H9 (cell line): ENCODE measurements at regions not wholly inside any gene's neighbourhood (a gene's known extent, or its start where the extent isn't known, plus 50 kb on each side); places are given as distances from the start of the nearest gene placed in this dataset.
"Not testable (repeated sequence)": the region's sequence is repeated elsewhere in the genome, so short reads cannot be mapped to it uniquely, and the experiment has no call there.

ENCODE experiments used
- DNase-seq: peaks from one replicate; pipeline ENCODE4 v3.0.0-alpha.2; 2017
- H2AFZ ChIP-seq: one replicate; pipeline ENCODE4 v1.6.1; 2013; ENCODE audit warnings: mild to moderate bottlenecking, low read length, control low read depth, moderate library complexity
- H2AK5ac ChIP-seq: 2 replicates; pipeline ENCODE4 v1.6.1; 2013; ENCODE audit warnings: low read length, control low read depth, mixed read lengths; ENCODE audit not compliant: insufficient read length
- H2BK120ac ChIP-seq: one replicate; pipeline ENCODE4 v1.6.1; 2013; ENCODE audit warnings: low read depth, mild to moderate bottlenecking, low read length, control low read depth, inconsistent platforms; ENCODE audit not compliant: poor library complexity, severe bottlenecking
- H2BK12ac ChIP-seq: 2 replicates; pipeline ENCODE4 v1.6.1; 2013; ENCODE audit warnings: low read length, control low read depth, mixed read lengths, low read depth; ENCODE audit not compliant: insufficient read length
- H2BK15ac ChIP-seq: 2 replicates; pipeline ENCODE4 v1.6.1; 2013; ENCODE audit warnings: low read depth, low read length, control low read depth
- H2BK20ac ChIP-seq: one replicate; pipeline ENCODE4 v1.6.1; 2013; ENCODE audit warnings: low read depth, mild to moderate bottlenecking, low read length, control low read depth, inconsistent platforms; ENCODE audit not compliant: poor library complexity, severe bottlenecking
- H2BK5ac ChIP-seq: 2 replicates; pipeline ENCODE4 v1.6.1; 2013; ENCODE audit warnings: low read length, control low read depth, mixed read lengths; ENCODE audit not compliant: insufficient read length
- H3K14ac ChIP-seq: 2 replicates; pipeline ENCODE4 v1.6.1; 2013; ENCODE audit warnings: low read length, control low read depth; ENCODE audit not compliant: insufficient read depth
- H3K18ac ChIP-seq: 2 replicates; pipeline ENCODE4 v1.6.1; 2013; ENCODE audit warnings: low read depth, mild to moderate bottlenecking, mixed read lengths, low read length, control low read depth; ENCODE audit not compliant: insufficient read length
- H3K23ac ChIP-seq: 2 replicates; pipeline ENCODE4 v1.6.1; 2013; ENCODE audit warnings: low read length, control low read depth, mixed read lengths, low read depth; ENCODE audit not compliant: insufficient read length
- H3K23me2 ChIP-seq: 2 replicates; pipeline ENCODE4 v1.6.1; 2013; ENCODE audit warnings: low read depth, mild to moderate bottlenecking, mixed read lengths, low read length, control low read depth; ENCODE audit not compliant: insufficient read length, poor library complexity, severe bottlenecking
- H3K27ac ChIP-seq: 2 replicates; pipeline ENCODE4 v1.5.1; 2013; ENCODE audit warnings: low read length, control low read depth, mixed read lengths, low read depth; ENCODE audit not compliant: insufficient read length
- H3K27me3 ChIP-seq: 2 replicates; pipeline ENCODE4 v1.6.1; 2013; ENCODE audit warnings: low read length, control low read depth, inconsistent platforms; ENCODE audit not compliant: insufficient read depth
- H3K4ac ChIP-seq: 2 replicates; pipeline ENCODE4 v1.6.1; 2013; ENCODE audit warnings: low read depth, mild to moderate bottlenecking, control low read depth, inconsistent platforms, low read length, moderate library complexity
- H3K4me1 ChIP-seq: 2 replicates; pipeline ENCODE4 v1.6.1; 2013; ENCODE audit warnings: low read length, control low read depth, inconsistent platforms; ENCODE audit not compliant: insufficient read depth
- H3K4me2 ChIP-seq: 2 replicates; pipeline ENCODE4 v1.6.1; 2013; ENCODE audit warnings: low read length, control low read depth, mixed read lengths; ENCODE audit not compliant: insufficient read length, insufficient read depth
- H3K56ac ChIP-seq: 2 replicates; pipeline ENCODE4 v1.6.1; 2013; ENCODE audit warnings: low read depth, mild to moderate bottlenecking, mixed read lengths, low read length, control low read depth; ENCODE audit not compliant: insufficient read length
- H3K79me1 ChIP-seq: 2 replicates; pipeline ENCODE4 v1.6.1; 2013; ENCODE audit warnings: low read depth, mild to moderate bottlenecking, moderate library complexity, low read length, control low read depth, inconsistent platforms; ENCODE audit not compliant: insufficient read depth, poor library complexity, severe bottlenecking
- H3K79me2 ChIP-seq: 2 replicates; pipeline ENCODE4 v1.6.1; 2013; ENCODE audit warnings: low read length, control low read depth, inconsistent platforms; ENCODE audit not compliant: insufficient read depth
- H3K9ac ChIP-seq: 2 replicates; pipeline ENCODE4 v1.6.1; 2013; ENCODE audit warnings: low read length, control low read depth, mixed read lengths; ENCODE audit not compliant: insufficient read length; ENCODE audit errors: extremely low read depth
- H3K9me3 ChIP-seq: one replicate; pipeline ENCODE4 v1.6.1; 2013; ENCODE audit warnings: low read depth, low read length, inconsistent platforms; ENCODE audit not compliant: control insufficient read depth
- H3T11ph ChIP-seq: one replicate; pipeline ENCODE4 v1.6.1; 2013; ENCODE audit warnings: mild to moderate bottlenecking, low read length, control low read depth, inconsistent platforms
- H4K20me1 ChIP-seq: one replicate; pipeline ENCODE4 v1.6.1; 2013; ENCODE audit not compliant: control insufficient read depth, insufficient read length, insufficient read depth
- H4K5ac ChIP-seq: 2 replicates; pipeline ENCODE4 v1.6.1; 2013; ENCODE audit warnings: low read depth, mild to moderate bottlenecking, mixed read lengths, low read length, control low read depth; ENCODE audit not compliant: insufficient read length
- H4K8ac ChIP-seq: replicated peaks from 2 replicates; pipeline ENCODE4 v1.6.1; 2013; ENCODE audit warnings: low read length, control low read depth, mixed read lengths, low read depth; ENCODE audit not compliant: insufficient read length
- H4K91ac ChIP-seq: 2 replicates; pipeline ENCODE4 v1.6.1; 2013; ENCODE audit warnings: low read depth, mild to moderate bottlenecking, moderate library complexity, mixed read lengths, low read length, control low read depth; ENCODE audit not compliant: insufficient read length
- H3K27ac Mint-ChIP-seq, 3 experiments: 2 replicates in 2 of 3; 3 replicates in 1 of 3; pipeline ENCODE4 v1.8.0; 2020 to 2021; ENCODE audit warnings: mixed read lengths in 3 of 3, mild to moderate bottlenecking in 1 of 3, moderate library complexity in 1 of 3
- H3K27me3 Mint-ChIP-seq: 2 replicates; pipeline ENCODE4 v1.8.0; 2021; ENCODE audit warnings: low read depth, mild to moderate bottlenecking, moderate library complexity, mixed read lengths
- H3K36me3 Mint-ChIP-seq, 3 experiments: 2 replicates in 2 of 3; 3 replicates in 1 of 3; pipeline ENCODE4 v1.8.0; 2020 to 2021; ENCODE audit warnings: low read depth in 3 of 3, mixed read lengths in 3 of 3; ENCODE audit not compliant: insufficient read depth in 1 of 3
- H3K4me1 Mint-ChIP-seq, 2 experiments: 2 replicates each; pipeline ENCODE4 v1.8.0; 2020; ENCODE audit warnings: mixed read lengths in 2 of 2
- H3K4me3 Mint-ChIP-seq, 2 experiments: 2 replicates in 1 of 2; 3 replicates in 1 of 2; pipeline ENCODE4 v1.8.0; 2020 to 2021; ENCODE audit warnings: mild to moderate bottlenecking in 2 of 2, mixed read lengths in 2 of 2, moderate library complexity in 1 of 2
- H3K9me3 Mint-ChIP-seq, 2 experiments: 2 replicates in 1 of 2; 3 replicates in 1 of 2; pipeline ENCODE4 v1.8.0; 2020; ENCODE audit warnings: mild to moderate bottlenecking in 2 of 2, mixed read lengths in 2 of 2, moderate library complexity in 1 of 2
- CTCF ChIP-seq: fragments of 200-600 bp; sonication (generic); conservative IDR thresholded peaks from 3 replicates; pipeline ENCODE4 v1.8.0; 2021; ENCODE audit warnings: antibody characterized with exemption, mild to moderate bottlenecking
- WGBS: extraction: QIAGEN DNeasy Blood & Tissue Kit; methylation state at CpG from one replicate; pipeline ENCODE4 v1.1.7; 2013; ENCODE audit warnings: missing lambda C conversion rate, low lambda C conversion rate, mixed read lengths; ENCODE audit not compliant: insufficient read length; ENCODE audit errors: extremely low coverage; 5-methylcytosine and 5-hydroxymethylcytosine counted together

DNA sequence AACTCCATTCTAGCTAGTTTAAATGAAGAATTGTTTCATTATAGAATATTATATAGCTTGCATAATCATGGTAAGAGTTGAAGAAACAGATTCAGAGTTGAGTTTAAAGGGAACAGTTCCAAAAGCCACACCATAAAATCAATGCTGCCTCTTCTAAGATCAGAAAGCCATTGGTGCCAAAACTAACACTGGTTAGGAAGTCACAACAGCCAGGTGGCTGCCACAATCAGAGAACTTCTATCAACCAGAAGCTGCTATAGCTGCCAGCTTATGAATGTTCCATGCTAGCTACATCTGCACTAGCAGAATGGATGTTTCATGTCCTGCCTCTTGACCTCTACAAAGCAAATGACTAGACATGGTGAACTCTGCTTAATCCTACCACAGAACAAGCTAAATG is 583.1 kb upstream of the LRRN3 start:
- Histone ChIP-seq H3K56ac (no peak overlapping the region), H3K79me1 (no peaks in the 10 kb centered on the region), H3K27me3 (no peaks in the 10 kb centered on the region), H3K4me2 (no peak overlapping the region), H3K9ac (no peak overlapping the region), H4K5ac (no peak overlapping the region), H3K4ac (no peak overlapping the region), H2BK5ac (no peak overlapping the region), H3K79me2 (no peaks in the 10 kb centered on the region), H3K23me2 (no peaks in the 10 kb centered on the region), H2BK15ac (no peak overlapping the region), H3K23ac (no peak overlapping the region), H3T11ph (no peak overlapping the region), H3K14ac (no peak overlapping the region), H4K8ac (no peak overlapping the region), H4K20me1 (no peaks in the 10 kb centered on the region), H3K27ac (no peak overlapping the region), H2BK120ac (no peak overlapping the region), H2BK12ac (no peak overlapping the region), H2BK20ac (no peak overlapping the region), H4K91ac (no peak overlapping the region), H2AFZ (no peak overlapping the region), H3K4me1 (no peaks in the 10 kb centered on the region), H3K9me3 (no peaks in the 10 kb centered on the region), H3K18ac (no peak overlapping the region), H2AK5ac (no peak overlapping the region)
- Mint-ChIP-seq H3K4me1 (peaks cover 3 to 4% of the 10 kb centered on the region in 2 experiments), H3K36me3 (no peaks in the 10 kb centered on the region), H3K27ac (no peak overlapping the region), H3K4me3 (no peak overlapping the region), H3K27me3 (no peaks in the 10 kb centered on the region), H3K9me3 (no peaks in the 10 kb centered on the region)
- no peak for DNase-seq
- no peak for TF ChIP-seq CTCF

DNA sequence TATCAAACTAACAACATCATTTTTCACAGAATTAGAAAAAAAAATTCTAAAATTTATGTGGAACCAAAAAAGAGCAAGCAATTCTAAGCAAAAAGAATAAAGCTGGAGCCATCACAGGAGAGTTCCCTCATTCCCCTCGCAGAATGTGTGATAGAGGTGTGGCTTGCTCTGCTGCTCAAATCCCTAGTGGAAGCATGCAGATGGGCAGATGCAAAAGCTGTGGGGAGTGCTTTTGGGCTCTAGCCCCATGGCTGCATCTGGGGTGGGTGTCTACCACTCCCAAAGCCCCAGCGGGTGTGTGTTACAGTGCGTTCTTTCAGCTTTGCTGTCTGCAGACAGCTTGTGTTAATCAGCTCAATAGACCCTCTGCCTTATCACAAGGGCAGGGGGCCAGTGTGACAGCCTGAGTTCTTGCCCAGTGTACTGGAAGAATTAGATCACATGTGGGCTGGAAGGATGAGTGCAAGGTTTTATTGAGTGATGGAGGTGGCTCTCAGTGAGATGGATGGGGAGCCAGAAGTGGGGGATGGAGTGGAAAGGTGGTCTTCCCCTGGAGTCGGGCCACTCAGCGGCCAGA is 575.9 kb upstream of the LRRN3 start:
- WGBS: no CpG with 5 or more reads among the region's 5 CpGs
- H3K9me3 Mint-ChIP-seq: peaks cover 4 to 14% of the 10 kb centered on the region in 2 experiments
- not testable (repeated sequence) for H4K91ac ChIP-seq

More for the DNA sequence above, 575.9 kb upstream of the LRRN3 start:
- H3K27ac Mint-ChIP-seq, H3K27me3 ChIP-seq, H3K23me2 ChIP-seq, H3K27me3 Mint-ChIP-seq, H2BK12ac ChIP-seq, DNase-seq, H2AFZ ChIP-seq, H3K4me1 Mint-ChIP-seq, H2BK15ac ChIP-seq, H3K4me3 Mint-ChIP-seq, H2AK5ac ChIP-seq, H3K36me3 Mint-ChIP-seq, H3K4ac ChIP-seq, H3K27ac ChIP-seq, H4K20me1 ChIP-seq, H3K23ac ChIP-seq, H4K8ac ChIP-seq, H3T11ph ChIP-seq, H3K56ac ChIP-seq, H2BK20ac ChIP-seq, H3K79me2 ChIP-seq, H2BK120ac ChIP-seq, H3K18ac ChIP-seq, H3K9me3 ChIP-seq, H4K5ac ChIP-seq, H3K4me1 ChIP-seq, H3K4me2 ChIP-seq, H3K14ac ChIP-seq, H3K79me1 ChIP-seq, H3K9ac ChIP-seq, H2BK5ac ChIP-seq: not testable (repeated sequence)
